ENCODE measurements at regions not wholly inside any gene's neighbourhood (a gene's known extent, or its start where the extent isn't known, plus 50 kb on each side); places are given as distances from the start of the nearest gene placed in this dataset.
"Not testable (repeated sequence)": the region's sequence is repeated elsewhere in the genome, so short reads cannot be mapped to it uniquely, and the experiment has no call there.

GRCh38 chr11:45403521-45403920, 117.4 kb upstream of the SYT13 start:
- TF ChIP-seq, protein P1, sequence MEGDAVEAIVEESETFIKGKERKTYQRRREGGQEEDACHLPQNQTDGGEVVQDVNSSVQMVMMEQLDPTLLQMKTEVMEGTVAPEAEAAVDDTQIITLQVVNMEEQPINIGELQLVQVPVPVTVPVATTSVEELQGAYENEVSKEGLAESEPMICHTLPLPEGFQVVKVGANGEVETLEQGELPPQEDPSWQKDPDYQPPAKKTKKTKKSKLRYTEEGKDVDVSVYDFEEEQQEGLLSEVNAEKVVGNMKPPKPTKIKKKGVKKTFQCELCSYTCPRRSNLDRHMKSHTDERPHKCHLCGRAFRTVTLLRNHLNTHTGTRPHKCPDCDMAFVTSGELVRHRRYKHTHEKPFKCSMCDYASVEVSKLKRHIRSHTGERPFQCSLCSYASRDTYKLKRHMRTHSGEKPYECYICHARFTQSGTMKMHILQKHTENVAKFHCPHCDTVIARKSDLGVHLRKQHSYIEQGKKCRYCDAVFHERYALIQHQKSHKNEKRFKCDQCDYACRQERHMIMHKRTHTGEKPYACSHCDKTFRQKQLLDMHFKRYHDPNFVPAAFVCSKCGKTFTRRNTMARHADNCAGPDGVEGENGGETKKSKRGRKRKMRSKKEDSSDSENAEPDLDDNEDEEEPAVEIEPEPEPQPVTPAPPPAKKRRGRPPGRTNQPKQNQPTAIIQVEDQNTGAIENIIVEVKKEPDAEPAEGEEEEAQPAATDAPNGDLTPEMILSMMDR (IDR thresholded peaks at IDR 0.05 in 4 of 5, conservative IDR thresholded peaks at IDR 0.05 in 1 of 5) = not testable (repeated sequence)
- TF ChIP-seq POLR2A (IDR thresholded peaks at IDR 0.05) = not testable (repeated sequence)
